Inflammatory macrophage (primary cell): ENCODE measurements at regions not wholly inside any gene's neighbourhood (a gene's known extent, or its start where the extent isn't known, plus 50 kb on each side); places are given as distances from the start of the nearest gene placed in this dataset.
"Not testable (repeated sequence)": the region's sequence is repeated elsewhere in the genome, so short reads cannot be mapped to it uniquely, and the experiment has no call there.

Source experiments
- DNase-seq, 2 donors: peaks; one replicate each; pipeline ENCODE4 v3.0.0-alpha.2; 2020 to 2022

GRCh38 chr14:45558183-45558582 lies 305.2 kb upstream of the MIS18BP1 start:
- no peak for DNase-seq

DNA sequence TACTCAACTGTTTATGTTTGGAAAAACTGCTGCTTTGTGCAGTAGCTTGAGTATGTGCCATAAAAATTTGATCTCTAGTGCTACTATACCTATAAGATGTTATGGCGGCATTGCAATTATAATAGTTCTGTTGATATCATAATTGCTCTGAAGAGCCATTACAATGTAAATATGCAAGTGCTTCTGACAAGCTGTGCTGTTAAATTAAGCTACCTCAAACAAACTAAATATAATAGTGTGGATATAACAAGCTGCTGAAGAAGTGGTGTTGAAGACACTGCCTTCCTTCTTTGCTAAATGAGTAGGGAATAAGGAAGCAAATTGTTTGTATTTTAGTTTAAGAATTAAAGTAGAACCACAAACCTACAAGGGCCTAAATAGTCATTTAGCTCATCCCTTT lies 301.0 kb upstream of the MIS18BP1 start:
- DNase-seq: no peak

- DNase-seq: not testable (repeated sequence)
Observed at GRCh38 chr14:45551240-45551820, 298.3 kb upstream of the MIS18BP1 start.

- no peak for DNase-seq
Observed at GRCh38 chr14:45531022-45531421, 278.0 kb upstream of the MIS18BP1 start.

- peak in 1 of 2 donors; percentile 14 for DNase-seq
Observed at GRCh38 chr14:45526715-45527549, 273.9 kb upstream of the MIS18BP1 start.

DNA sequence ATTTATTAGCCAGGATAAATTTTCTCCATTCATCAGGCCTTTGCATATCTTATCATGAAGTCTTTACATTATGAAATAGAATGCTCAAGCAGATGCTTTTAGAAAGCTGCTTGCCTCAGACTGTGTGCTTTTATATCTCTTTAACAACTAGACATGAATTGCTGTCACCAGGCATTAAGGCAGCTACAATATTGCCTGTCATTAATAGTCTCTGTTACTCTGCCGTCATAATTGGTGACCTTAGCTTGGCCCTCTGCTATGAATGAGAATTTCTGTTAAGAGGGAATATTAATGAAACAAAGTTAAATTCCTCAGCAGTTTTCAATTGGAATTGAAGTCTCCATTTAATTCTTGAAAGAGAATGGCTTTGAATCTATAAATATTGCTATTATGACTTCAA lies 266.8 kb upstream of the MIS18BP1 start:
- no peak for DNase-seq

GRCh38 chr14:45492876-45493275 lies 239.9 kb upstream of the MIS18BP1 start:
- DNase-seq: no peak

DNA sequence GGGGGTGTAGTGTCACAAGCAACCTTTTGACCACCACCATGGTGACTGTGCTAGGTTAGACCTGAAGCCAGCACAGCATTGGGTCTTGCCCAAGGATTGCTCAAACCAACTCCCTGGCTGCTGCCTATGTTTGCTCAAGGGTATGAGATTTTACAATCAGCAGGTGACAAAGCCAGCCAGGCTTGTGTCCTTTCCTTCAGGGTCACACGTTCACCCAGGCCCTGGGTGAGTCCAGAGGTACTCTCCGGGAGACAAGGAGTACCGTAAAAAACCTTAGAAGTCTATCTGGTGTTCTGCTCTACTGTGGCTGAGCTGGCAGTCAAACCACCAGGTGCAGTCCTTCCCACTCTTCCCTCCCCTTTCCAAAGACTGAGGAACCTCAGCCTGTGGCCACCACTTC lies 238.9 kb upstream of the MIS18BP1 start:
- DNase-seq: no peak

DNA sequence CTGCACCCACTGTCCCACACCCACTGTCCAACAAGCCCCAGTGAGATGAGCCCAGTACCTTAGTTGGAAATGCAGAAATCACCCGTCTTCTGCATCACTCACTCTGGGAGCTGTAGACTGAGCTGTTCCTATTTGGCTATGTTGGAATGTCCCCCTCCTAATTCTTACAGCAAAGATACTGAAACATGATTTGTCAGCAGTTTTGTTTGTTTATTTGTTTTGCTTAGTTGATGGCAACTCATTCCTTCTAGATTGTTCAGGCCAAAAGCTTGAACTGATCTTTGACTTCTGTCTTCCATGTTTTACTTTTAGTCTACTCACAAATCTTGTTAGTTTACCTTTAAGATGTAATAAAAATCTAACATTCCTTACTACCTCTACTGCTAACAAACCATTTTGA lies 233.6 kb upstream of the MIS18BP1 start:
- no peak for DNase-seq

DNA sequence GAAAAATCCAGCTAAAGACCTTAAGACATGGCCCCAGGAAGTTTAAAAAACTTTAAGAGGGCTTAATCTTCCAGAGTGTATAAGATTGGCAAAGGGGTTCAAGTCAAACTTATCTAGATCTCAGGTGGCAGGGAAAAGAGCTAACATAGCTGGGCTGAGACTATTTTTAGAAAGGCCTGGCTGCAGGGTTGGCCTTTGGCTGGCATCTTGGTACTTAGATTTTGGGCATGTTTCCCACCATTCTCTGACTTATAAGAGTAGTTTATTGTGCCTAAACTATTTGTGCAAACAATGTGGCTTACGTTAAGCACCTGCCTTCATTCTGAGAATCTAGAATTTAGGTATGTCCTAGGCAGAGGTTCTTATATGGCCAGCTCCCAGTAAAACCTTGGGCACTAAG lies 214.0 kb upstream of the MIS18BP1 start:
- DNase-seq: no peak

GRCh38 chr14:45434221-45434620 lies 181.2 kb upstream of the MIS18BP1 start:
- DNase-seq: no peak

GRCh38 chr14:45426685-45427282 lies 173.8 kb upstream of the MIS18BP1 start:
- DNase-seq: peak; percentile 8 to 40

GRCh38 chr14:45406942-45407341 lies 153.9 kb upstream of the MIS18BP1 start:
- no peak for DNase-seq

DNA sequence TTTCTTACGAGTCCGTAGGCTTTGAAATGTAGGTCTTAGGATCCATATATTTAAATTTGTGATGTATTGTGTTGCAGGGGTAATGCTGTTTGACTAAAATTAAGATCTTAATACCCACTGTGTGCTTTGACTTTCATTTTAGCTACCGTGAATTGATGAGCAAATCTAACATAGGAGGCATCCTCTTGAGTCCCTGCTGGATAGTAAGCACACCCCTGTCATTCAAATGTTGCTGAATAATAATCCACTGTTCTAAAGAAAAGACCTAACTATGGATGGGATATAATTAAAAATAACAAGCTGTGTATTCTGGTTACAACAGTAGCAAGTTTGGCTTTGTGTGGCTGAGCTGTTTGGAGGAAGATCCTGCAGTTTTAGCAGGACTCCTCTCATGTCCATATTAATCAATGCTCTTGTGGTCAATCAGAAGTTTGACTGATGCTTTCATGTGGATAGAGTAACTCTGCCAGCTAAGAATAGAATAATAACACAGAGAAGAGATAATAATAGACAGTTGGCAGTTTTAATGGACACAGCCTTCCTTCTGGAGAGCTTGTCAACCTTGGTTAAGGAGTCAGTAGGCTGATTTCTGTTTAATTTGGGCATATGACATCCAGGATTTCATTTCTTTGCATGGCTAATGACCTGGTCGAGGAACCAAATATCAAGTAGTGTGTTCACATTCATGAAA lies 148.1 kb upstream of the MIS18BP1 start:
- DNase-seq: no peak

DNA sequence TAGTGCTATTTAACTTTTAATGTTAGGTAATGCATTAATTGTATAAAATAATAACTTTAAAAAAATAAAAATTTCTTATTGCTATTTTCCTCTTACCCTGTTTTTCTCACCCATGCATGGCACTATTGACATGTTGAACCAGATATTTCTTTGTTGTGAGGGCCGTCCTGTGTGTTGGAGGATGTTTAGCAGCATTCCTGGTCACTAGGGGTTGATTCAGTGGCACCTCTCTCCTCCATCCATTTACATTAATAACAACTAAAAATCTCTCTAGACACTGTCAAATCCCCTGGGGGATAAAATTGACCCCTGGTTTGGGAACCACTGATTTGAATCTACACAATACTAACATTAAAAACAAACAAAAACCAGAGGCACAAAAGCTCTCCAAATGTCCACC lies 147.5 kb upstream of the MIS18BP1 start:
- no peak for DNase-seq

DNA sequence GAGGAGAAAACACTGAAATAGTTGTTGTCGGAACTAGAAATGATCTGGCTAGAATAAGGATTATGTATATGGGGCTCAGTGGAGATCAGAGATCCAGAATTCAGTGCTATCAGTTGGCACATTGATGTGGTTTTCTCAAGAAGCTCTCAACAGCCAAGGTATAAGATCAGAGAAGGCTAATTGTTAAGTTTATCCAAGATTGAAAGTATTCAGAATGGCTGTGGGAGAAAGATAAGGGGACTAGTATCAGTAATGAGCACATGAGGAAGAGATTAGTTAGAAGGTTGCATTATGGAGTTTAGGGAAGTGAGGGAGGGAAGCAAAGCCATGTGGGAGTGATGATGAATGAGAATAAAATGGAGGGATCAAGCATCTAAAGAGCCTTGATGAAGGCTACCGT lies 128.1 kb upstream of the MIS18BP1 start:
- no peak for DNase-seq

GRCh38 chr14:45377166-45377565 lies 124.2 kb upstream of the MIS18BP1 start:
- no peak for DNase-seq

DNA sequence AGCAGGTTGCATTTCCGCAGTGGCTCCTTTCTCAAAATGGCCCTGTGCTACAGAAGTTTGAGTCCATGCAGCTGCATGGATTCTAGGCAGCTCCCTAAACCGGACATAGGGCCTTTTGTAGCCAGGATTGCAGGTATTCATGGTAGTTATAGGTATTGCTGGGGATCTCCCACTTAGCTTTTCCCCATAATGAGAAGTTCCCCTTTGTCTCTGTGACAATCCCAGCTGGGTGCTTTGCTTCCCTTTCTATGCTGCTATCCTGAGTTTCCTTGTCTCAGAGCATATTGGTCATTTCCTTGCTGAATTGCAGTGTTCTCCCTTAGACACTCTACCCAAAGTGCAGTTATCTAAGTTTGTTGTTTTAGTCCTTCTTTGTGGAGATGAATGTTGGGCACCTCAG lies 120.9 kb upstream of the MIS18BP1 start:
- DNase-seq: no peak

DNA sequence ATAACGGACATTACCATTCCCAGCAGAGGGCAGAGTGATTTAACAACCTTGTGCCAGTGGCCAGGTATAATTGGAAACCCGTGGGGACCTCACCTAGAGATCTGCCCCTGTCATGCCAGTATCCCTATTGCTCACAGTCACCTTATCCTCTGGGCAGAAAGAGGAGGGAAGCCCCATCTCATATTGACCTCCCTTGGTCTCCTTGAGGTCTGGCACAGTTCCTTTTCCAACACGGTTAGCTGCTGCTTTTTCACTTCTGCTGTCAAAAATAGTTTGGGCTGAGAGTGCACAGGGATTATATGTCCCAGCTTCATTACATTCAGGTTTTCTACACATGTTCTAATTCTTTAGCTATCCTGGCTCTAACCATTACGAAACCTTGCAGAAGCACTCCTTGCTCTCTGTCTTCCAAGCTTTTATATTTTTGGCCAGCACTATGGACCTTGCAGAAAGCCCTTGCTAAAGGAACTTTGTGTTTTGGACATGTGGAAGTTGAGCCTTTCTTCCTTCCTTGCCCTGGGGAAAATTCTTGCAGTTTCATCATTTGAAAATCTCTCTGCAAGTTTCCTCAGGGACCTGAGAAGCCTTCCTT lies 111.7 kb upstream of the MIS18BP1 start:
- no peak for DNase-seq

- DNase-seq: no peak
Observed at GRCh38 chr14:45362505-45362904, 109.5 kb upstream of the MIS18BP1 start.

DNA sequence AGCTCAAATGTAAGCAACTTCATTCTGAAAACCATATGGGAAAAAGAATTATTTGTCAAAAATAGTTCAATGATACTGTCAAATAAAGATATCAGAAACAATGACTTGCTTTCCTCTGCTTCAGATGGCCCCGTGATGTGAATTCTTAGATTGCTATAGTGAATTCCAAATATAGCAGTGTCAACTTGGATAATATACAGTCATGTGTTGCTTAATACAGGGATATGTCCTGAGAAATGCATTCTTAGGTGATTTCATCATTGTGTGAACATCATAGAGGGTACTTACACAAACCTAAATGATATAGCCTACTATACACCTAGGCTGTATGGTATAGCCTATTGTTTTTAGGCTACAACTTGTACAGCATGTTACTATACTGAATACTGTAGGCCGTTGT lies 108.7 kb upstream of the MIS18BP1 start:
- no peak for DNase-seq

GRCh38 chr14:45359746-45360145 lies 106.7 kb upstream of the MIS18BP1 start:
- no peak for DNase-seq

GRCh38 chr14:45332360-45332988 lies 79.5 kb upstream of the MIS18BP1 start:
- DNase-seq: no peak
